H9 (cell line): ENCODE measurements at regions not wholly inside any gene's neighbourhood (a gene's known extent, or its start where the extent isn't known, plus 50 kb on each side); places are given as distances from the start of the nearest gene placed in this dataset.

Source experiments
- DNase-seq: peaks from one replicate; pipeline ENCODE4 v3.0.0-alpha.2; 2017
- H2AFZ ChIP-seq: one replicate; pipeline ENCODE4 v1.6.1; 2013; ENCODE audit warnings: mild to moderate bottlenecking, low read length, control low read depth, moderate library complexity
- H2AK5ac ChIP-seq: 2 replicates; pipeline ENCODE4 v1.6.1; 2013; ENCODE audit warnings: low read length, control low read depth, mixed read lengths; ENCODE audit not compliant: insufficient read length
- H2BK120ac ChIP-seq: one replicate; pipeline ENCODE4 v1.6.1; 2013; ENCODE audit warnings: low read depth, mild to moderate bottlenecking, low read length, control low read depth, inconsistent platforms; ENCODE audit not compliant: poor library complexity, severe bottlenecking
- H2BK12ac ChIP-seq: 2 replicates; pipeline ENCODE4 v1.6.1; 2013; ENCODE audit warnings: low read length, control low read depth, mixed read lengths, low read depth; ENCODE audit not compliant: insufficient read length
- H2BK15ac ChIP-seq: 2 replicates; pipeline ENCODE4 v1.6.1; 2013; ENCODE audit warnings: low read depth, low read length, control low read depth
- H2BK20ac ChIP-seq: one replicate; pipeline ENCODE4 v1.6.1; 2013; ENCODE audit warnings: low read depth, mild to moderate bottlenecking, low read length, control low read depth, inconsistent platforms; ENCODE audit not compliant: poor library complexity, severe bottlenecking
- H2BK5ac ChIP-seq: 2 replicates; pipeline ENCODE4 v1.6.1; 2013; ENCODE audit warnings: low read length, control low read depth, mixed read lengths; ENCODE audit not compliant: insufficient read length
- H3K14ac ChIP-seq: 2 replicates; pipeline ENCODE4 v1.6.1; 2013; ENCODE audit warnings: low read length, control low read depth; ENCODE audit not compliant: insufficient read depth
- H3K18ac ChIP-seq: 2 replicates; pipeline ENCODE4 v1.6.1; 2013; ENCODE audit warnings: low read depth, mild to moderate bottlenecking, mixed read lengths, low read length, control low read depth; ENCODE audit not compliant: insufficient read length
- H3K23ac ChIP-seq: 2 replicates; pipeline ENCODE4 v1.6.1; 2013; ENCODE audit warnings: low read length, control low read depth, mixed read lengths, low read depth; ENCODE audit not compliant: insufficient read length
- H3K23me2 ChIP-seq: 2 replicates; pipeline ENCODE4 v1.6.1; 2013; ENCODE audit warnings: low read depth, mild to moderate bottlenecking, mixed read lengths, low read length, control low read depth; ENCODE audit not compliant: insufficient read length, poor library complexity, severe bottlenecking
- H3K27ac ChIP-seq: 2 replicates; pipeline ENCODE4 v1.5.1; 2013; ENCODE audit warnings: low read length, control low read depth, mixed read lengths, low read depth; ENCODE audit not compliant: insufficient read length
- H3K27me3 ChIP-seq: 2 replicates; pipeline ENCODE4 v1.6.1; 2013; ENCODE audit warnings: low read length, control low read depth, inconsistent platforms; ENCODE audit not compliant: insufficient read depth
- H3K4ac ChIP-seq: 2 replicates; pipeline ENCODE4 v1.6.1; 2013; ENCODE audit warnings: low read depth, mild to moderate bottlenecking, control low read depth, inconsistent platforms, low read length, moderate library complexity
- H3K4me1 ChIP-seq: 2 replicates; pipeline ENCODE4 v1.6.1; 2013; ENCODE audit warnings: low read length, control low read depth, inconsistent platforms; ENCODE audit not compliant: insufficient read depth
- H3K4me2 ChIP-seq: 2 replicates; pipeline ENCODE4 v1.6.1; 2013; ENCODE audit warnings: low read length, control low read depth, mixed read lengths; ENCODE audit not compliant: insufficient read length, insufficient read depth
- H3K56ac ChIP-seq: 2 replicates; pipeline ENCODE4 v1.6.1; 2013; ENCODE audit warnings: low read depth, mild to moderate bottlenecking, mixed read lengths, low read length, control low read depth; ENCODE audit not compliant: insufficient read length
- H3K79me1 ChIP-seq: 2 replicates; pipeline ENCODE4 v1.6.1; 2013; ENCODE audit warnings: low read depth, mild to moderate bottlenecking, moderate library complexity, low read length, control low read depth, inconsistent platforms; ENCODE audit not compliant: insufficient read depth, poor library complexity, severe bottlenecking
- H3K79me2 ChIP-seq: 2 replicates; pipeline ENCODE4 v1.6.1; 2013; ENCODE audit warnings: low read length, control low read depth, inconsistent platforms; ENCODE audit not compliant: insufficient read depth
- H3K9ac ChIP-seq: 2 replicates; pipeline ENCODE4 v1.6.1; 2013; ENCODE audit warnings: low read length, control low read depth, mixed read lengths; ENCODE audit not compliant: insufficient read length; ENCODE audit errors: extremely low read depth
- H3K9me3 ChIP-seq: one replicate; pipeline ENCODE4 v1.6.1; 2013; ENCODE audit warnings: low read depth, low read length, inconsistent platforms; ENCODE audit not compliant: control insufficient read depth
- H3T11ph ChIP-seq: one replicate; pipeline ENCODE4 v1.6.1; 2013; ENCODE audit warnings: mild to moderate bottlenecking, low read length, control low read depth, inconsistent platforms
- H4K20me1 ChIP-seq: one replicate; pipeline ENCODE4 v1.6.1; 2013; ENCODE audit not compliant: control insufficient read depth, insufficient read length, insufficient read depth
- H4K5ac ChIP-seq: 2 replicates; pipeline ENCODE4 v1.6.1; 2013; ENCODE audit warnings: low read depth, mild to moderate bottlenecking, mixed read lengths, low read length, control low read depth; ENCODE audit not compliant: insufficient read length
- H4K8ac ChIP-seq: replicated peaks from 2 replicates; pipeline ENCODE4 v1.6.1; 2013; ENCODE audit warnings: low read length, control low read depth, mixed read lengths, low read depth; ENCODE audit not compliant: insufficient read length
- H4K91ac ChIP-seq: 2 replicates; pipeline ENCODE4 v1.6.1; 2013; ENCODE audit warnings: low read depth, mild to moderate bottlenecking, moderate library complexity, mixed read lengths, low read length, control low read depth; ENCODE audit not compliant: insufficient read length
- H3K27ac Mint-ChIP-seq, 3 experiments: 2 replicates in 2 of 3; 3 replicates in 1 of 3; pipeline ENCODE4 v1.8.0; 2020 to 2021; ENCODE audit warnings: mixed read lengths in 3 of 3, mild to moderate bottlenecking in 1 of 3, moderate library complexity in 1 of 3
- H3K27me3 Mint-ChIP-seq: 2 replicates; pipeline ENCODE4 v1.8.0; 2021; ENCODE audit warnings: low read depth, mild to moderate bottlenecking, moderate library complexity, mixed read lengths
- H3K36me3 Mint-ChIP-seq, 3 experiments: 2 replicates in 2 of 3; 3 replicates in 1 of 3; pipeline ENCODE4 v1.8.0; 2020 to 2021; ENCODE audit warnings: low read depth in 3 of 3, mixed read lengths in 3 of 3; ENCODE audit not compliant: insufficient read depth in 1 of 3
- H3K4me1 Mint-ChIP-seq, 2 experiments: 2 replicates each; pipeline ENCODE4 v1.8.0; 2020; ENCODE audit warnings: mixed read lengths in 2 of 2
- H3K4me3 Mint-ChIP-seq, 2 experiments: 2 replicates in 1 of 2; 3 replicates in 1 of 2; pipeline ENCODE4 v1.8.0; 2020 to 2021; ENCODE audit warnings: mild to moderate bottlenecking in 2 of 2, mixed read lengths in 2 of 2, moderate library complexity in 1 of 2
- H3K9me3 Mint-ChIP-seq, 2 experiments: 2 replicates in 1 of 2; 3 replicates in 1 of 2; pipeline ENCODE4 v1.8.0; 2020; ENCODE audit warnings: mild to moderate bottlenecking in 2 of 2, mixed read lengths in 2 of 2, moderate library complexity in 1 of 2
- CTCF ChIP-seq: fragments of 200-600 bp; sonication (generic); conservative IDR thresholded peaks from 3 replicates; pipeline ENCODE4 v1.8.0; 2021; ENCODE audit warnings: antibody characterized with exemption, mild to moderate bottlenecking
- WGBS: extraction: QIAGEN DNeasy Blood & Tissue Kit; methylation state at CpG from one replicate; pipeline ENCODE4 v1.1.7; 2013; ENCODE audit warnings: missing lambda C conversion rate, low lambda C conversion rate, mixed read lengths; ENCODE audit not compliant: insufficient read length; ENCODE audit errors: extremely low coverage; 5-methylcytosine and 5-hydroxymethylcytosine counted together

- H2AFZ ChIP-seq, result no peak overlapping the region
- H3K27me3 ChIP-seq, result no peaks in the 10 kb centered on the region
- no peak overlapping the region for H3K18ac ChIP-seq
- H2BK5ac ChIP-seq, result no peak overlapping the region
- TF ChIP-seq CTCF, result no peak
- no peak for DNase-seq
- no peak overlapping the region for H4K8ac ChIP-seq
- no peak overlapping the region for H4K5ac ChIP-seq
- H3K79me1 ChIP-seq, result no peaks in the 10 kb centered on the region
- 0 out of 7 replicates have a peak overlapping the region, but pooled peaks of 1 of the 3 experiments have one; percentile 57 for H3K27ac Mint-ChIP-seq
- no CpG with 5 or more reads among the region's 4 CpGs for WGBS
- no peak overlapping the region for H3K56ac ChIP-seq
- H3K36me3 Mint-ChIP-seq, result peaks cover 0 to 1% (median 0%) of the 10 kb centered on the region in 3 experiments; a peak in 1 of 7 replicates
- H3K4ac ChIP-seq, result no peak overlapping the region
- H3K27me3 Mint-ChIP-seq, result no peaks in the 10 kb centered on the region
- no peak overlapping the region for H3K4me3 Mint-ChIP-seq
- no peak overlapping the region for H3T11ph ChIP-seq
- H4K20me1 ChIP-seq, result no peaks in the 10 kb centered on the region
- H3K4me2 ChIP-seq, result no peak overlapping the region
- no peak overlapping the region for H2BK15ac ChIP-seq
- H2BK20ac ChIP-seq, result no peak overlapping the region
- no peaks in the 10 kb centered on the region for H3K79me2 ChIP-seq
- no peak overlapping the region for H3K9ac ChIP-seq
- no peaks in the 10 kb centered on the region for H3K23me2 ChIP-seq
- H3K27ac ChIP-seq, result no peak overlapping the region
- no peaks in the 10 kb centered on the region for H3K9me3 ChIP-seq
- no peak overlapping the region for H4K91ac ChIP-seq
- H3K4me1 Mint-ChIP-seq, result 0 out of 4 replicates have a peak, but pooled peaks cover 0 to under 1% of the 10 kb centered on the region in 2 experiments
- H2BK120ac ChIP-seq, result no peak overlapping the region
- no peak overlapping the region for H3K14ac ChIP-seq
- no peaks in the 10 kb centered on the region for H3K4me1 ChIP-seq
- no peaks in the 10 kb centered on the region for H3K9me3 Mint-ChIP-seq
- H2AK5ac ChIP-seq, result no peak overlapping the region
- H2BK12ac ChIP-seq, result no peak overlapping the region
- H3K23ac ChIP-seq, result no peak overlapping the region
Measured at GRCh38 chr4:177236886-177237285, 72.8 kb upstream of the NEIL3 start.
